ENCODE measurements at regions not wholly inside any gene's neighbourhood (a gene's known extent, or its start where the extent isn't known, plus 50 kb on each side); places are given as distances from the start of the nearest gene placed in this dataset.

DNA sequence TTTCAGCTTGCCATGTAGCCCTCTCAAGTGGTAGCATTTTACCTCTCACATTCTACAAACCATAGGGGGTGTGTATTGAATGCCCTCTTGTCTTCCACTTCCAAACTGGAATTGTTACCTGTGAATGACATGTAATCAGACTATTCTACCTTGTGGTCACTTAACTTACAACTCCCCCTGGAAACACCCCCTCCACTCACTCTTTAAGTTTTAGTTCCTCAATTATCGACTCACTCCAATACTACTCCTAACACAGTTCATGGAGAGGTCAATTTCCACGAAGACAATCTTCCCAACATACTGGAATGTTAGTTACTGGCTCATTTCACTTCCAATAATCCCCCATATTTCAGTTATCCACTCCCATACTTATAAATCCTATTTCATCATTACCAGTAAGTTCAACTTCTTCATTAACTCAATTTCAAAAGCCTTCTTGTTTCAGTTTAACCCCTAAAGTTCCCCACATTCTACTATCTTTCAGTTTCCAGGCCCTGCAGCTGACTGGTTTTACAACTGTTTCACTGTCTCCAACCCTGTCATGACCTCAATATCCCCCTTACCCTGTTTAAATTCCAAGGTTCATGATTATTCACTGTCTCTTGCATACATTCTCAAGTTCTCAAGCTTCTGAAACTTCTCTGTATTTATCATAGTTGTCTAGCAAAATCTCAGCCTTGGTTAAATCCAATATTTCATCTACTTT is 92.5 kb downstream of the C11orf87 start:
- TF ChIP-seq EZH2 (IDR thresholded peaks at IDR 0.05; ENCODE audit: insufficient read depth, low read length) (no peak), CTCF (IDR thresholded peaks at IDR 0.05; ENCODE audit: insufficient read depth, low read depth, low read length) (no peak)
